Liver (tissue), 8 donors: ENCODE measurements at regions not wholly inside any gene's neighbourhood (a gene's known extent, or its start where the extent isn't known, plus 50 kb on each side); places are given as distances from the start of the nearest gene placed in this dataset.

ENCODE experiments used
- DNase-seq: peaks from one replicate; pipeline ENCODE4 v3.0.0-alpha.2; 2017; ENCODE audit warnings: low spot score
- H3K27ac ChIP-seq, 2 donors: one replicate each; pipeline ENCODE4 v1.7.0; 2013; ENCODE audit warnings: inconsistent platforms in 2 of 2, low read length in 2 of 2, control low read depth in 1 of 2, low read depth in 1 of 2, mild to moderate bottlenecking in 1 of 2
- H3K27me3 ChIP-seq, 4 donors: one replicate each; pipeline versions ENCODE4 v1.6.1 to v1.7.0; 2013; ENCODE audit warnings: low read length in 3 of 4, inconsistent platforms in 1 of 4, mild to moderate bottlenecking in 1 of 4, moderate library complexity in 1 of 4; ENCODE audit not compliant: control insufficient read depth in 4 of 4, insufficient read depth in 4 of 4
- H3K36me3 ChIP-seq, 4 donors: one replicate each; pipeline versions ENCODE4 v1.6.1 to v1.7.0; 2013; ENCODE audit warnings: low read length in 3 of 4, mild to moderate bottlenecking in 3 of 4, low read depth in 1 of 4, moderate library complexity in 1 of 4; ENCODE audit not compliant: control insufficient read depth in 4 of 4, insufficient read depth in 3 of 4
- H3K4me1 ChIP-seq, 4 donors: one replicate each; pipeline versions ENCODE4 v1.6.1 to v1.7.0; 2013; ENCODE audit warnings: low read length in 3 of 4, mild to moderate bottlenecking in 3 of 4, moderate library complexity in 1 of 4; ENCODE audit not compliant: control insufficient read depth in 4 of 4, insufficient read depth in 4 of 4
- H3K4me3 ChIP-seq, 3 donors: one replicate each; pipeline versions ENCODE4 v1.6.1 to v1.7.0; 2013; ENCODE audit warnings: low read length in 3 of 3, control low read depth in 1 of 3, low read depth in 1 of 3, mild to moderate bottlenecking in 1 of 3
- H3K9ac ChIP-seq, 2 donors: one replicate each; pipeline ENCODE4 v1.7.0; 2013; ENCODE audit warnings: low read length in 2 of 2, mild to moderate bottlenecking in 2 of 2, moderate library complexity in 2 of 2, control low read depth in 1 of 2, low read depth in 1 of 2
- H3K9me3 ChIP-seq, 4 donors: one replicate each; pipeline versions ENCODE4 v1.6.1 to v1.7.0; 2013; ENCODE audit warnings: low read length in 3 of 4; ENCODE audit not compliant: control insufficient read depth in 4 of 4
- ATF3 ChIP-seq: IDR thresholded peaks from 2 replicates; pipeline ENCODE4 v1.6.1; 2016; ENCODE audit warnings: antibody characterized with exemption
- CTCF ChIP-seq: fragments of 150-350 bp; IDR thresholded peaks from 2 replicates; pipeline ENCODE4 v1.5.1; 2017; ENCODE audit warnings: improper control_type of control experiment, low read depth, low read length; ENCODE audit not compliant: missing input control
- FOXA1 ChIP-seq: IDR thresholded peaks from 2 replicates; pipeline ENCODE4 v1.6.1; 2016; ENCODE audit warnings: antibody characterized with exemption
- GABPA ChIP-seq, 2 donors: IDR thresholded peaks in 1 of 2; conservative IDR thresholded peaks in 1 of 2; 2 replicates each; pipeline ENCODE4 v1.6.1; 2016; ENCODE audit warnings: antibody characterized with exemption in 2 of 2, mild to moderate bottlenecking in 1 of 2, moderate library complexity in 1 of 2
- HNF4G ChIP-seq: IDR thresholded peaks from 2 replicates; pipeline ENCODE4 v1.6.1; 2016; ENCODE audit warnings: antibody characterized with exemption
- JUND ChIP-seq, 2 donors: IDR thresholded peaks; 2 replicates each; pipeline ENCODE4 v1.6.1; 2016; ENCODE audit warnings: antibody characterized with exemption in 2 of 2
- MAX ChIP-seq: IDR thresholded peaks from 2 replicates; pipeline ENCODE4 v1.6.1; 2016; ENCODE audit warnings: antibody characterized with exemption
- NR2F2 ChIP-seq: IDR thresholded peaks from 2 replicates; pipeline ENCODE4 v1.6.1; 2016; ENCODE audit warnings: antibody characterized with exemption
- RAD21 ChIP-seq, 2 donors: IDR thresholded peaks; 2 replicates each; pipeline ENCODE4 v1.6.1; 2016; ENCODE audit warnings: antibody characterized with exemption in 2 of 2, mild to moderate bottlenecking in 2 of 2
- REST ChIP-seq: IDR thresholded peaks from 2 replicates; pipeline ENCODE4 v1.6.1; 2016; ENCODE audit warnings: antibody characterized with exemption, mild to moderate bottlenecking
- RXRA ChIP-seq, 2 donors: IDR thresholded peaks; 2 replicates each; pipeline ENCODE4 v1.6.1; 2017 to 2018; ENCODE audit warnings: antibody characterized with exemption in 2 of 2, mild to moderate bottlenecking in 1 of 2
- TAF1 ChIP-seq: conservative IDR thresholded peaks from 2 replicates; pipeline ENCODE4 v1.6.1; 2016; ENCODE audit warnings: antibody characterized with exemption, mild to moderate bottlenecking
- ZBTB33 ChIP-seq: IDR thresholded peaks from 2 replicates; pipeline ENCODE4 v1.6.1; 2016; ENCODE audit warnings: antibody characterized with exemption
- WGBS: extraction: QIAGEN DNeasy Blood & Tissue Kit; methylation state at CpG from one replicate; pipeline ENCODE4 v1.1.7; 2013; 5-methylcytosine and 5-hydroxymethylcytosine counted together
- donor health status: healthy.
- donor health status: healthy.
- donor health status: healthy.
- donor health status: healthy.
- donor health status: healthy.

GRCh38 chr22:48318575-48319320, 1508.9 kb downstream of the BRD1 start:
- Histone ChIP-seq H3K4me3 (no peak overlapping the region), H3K36me3 (no peaks in the 10 kb centered on the region), H3K9me3 (no peaks in the 10 kb centered on the region), H3K4me1 (no peaks in the 10 kb centered on the region), H3K9ac (no peak overlapping the region), H3K27ac (no peak overlapping the region), H3K27me3 (no peaks in the 10 kb centered on the region)
- no peak for DNase-seq
- 76% methylated on average over 13 of the region's 13 CpGs for WGBS
- TF ChIP-seq MAX: no peak

- H3K27ac ChIP-seq: no peak overlapping the region
- WGBS: 60% methylated on average over 6 of the region's 6 CpGs
- no peaks in the 10 kb centered on the region for H3K4me1 ChIP-seq
- peaks cover 0 to 2% (median 0%) of the 10 kb centered on the region in 4 donors for H3K9me3 ChIP-seq
- no peak overlapping the region for H3K9ac ChIP-seq
- no peaks in the 10 kb centered on the region for H3K36me3 ChIP-seq
- no peak for DNase-seq
- H3K4me3 ChIP-seq: no peak overlapping the region
- TF ChIP-seq HNF4G (no peak), JUND (IDR thresholded peaks at IDR 0.05) (no peak), RXRA (IDR thresholded peaks at IDR 0.05) (no peak), RAD21 (IDR thresholded peaks at IDR 0.05) (no peak), ZBTB33 (no peak), MAX (no peak)
- H3K27me3 ChIP-seq: no peaks in the 10 kb centered on the region
Measured at GRCh38 chr22:48318173-48318572, 1509.5 kb downstream of the BRD1 start.

GRCh38 chr22:48316257-48317250, 1511.1 kb downstream of the BRD1 start:
- Histone ChIP-seq H3K36me3 (no peaks in the 10 kb centered on the region), H3K9ac (no peak overlapping the region), H3K4me3 (no peak overlapping the region), H3K27ac (no peak overlapping the region), H3K4me1 (no peaks in the 10 kb centered on the region), H3K27me3 (no peaks in the 10 kb centered on the region), H3K9me3 (peaks cover 0 to 5% (median 2%) of the 10 kb centered on the region in 4 donors)
- WGBS: 79% methylated on average over 19 of the region's 19 CpGs
- no peak for TF ChIP-seq NR2F2
- no peak for TF ChIP-seq FOXA1
- TF ChIP-seq MAX: no peak
- no peak for TF ChIP-seq ATF3
- TF ChIP-seq TAF1: no peak
- TF ChIP-seq GABPA (IDR thresholded peaks at IDR 0.05 in 1 of 2, conservative IDR thresholded peaks at IDR 0.05 in 1 of 2): no peak
- no peak for TF ChIP-seq HNF4G
- TF ChIP-seq RXRA (IDR thresholded peaks at IDR 0.05): no peak
- no peak for TF ChIP-seq CTCF
- TF ChIP-seq REST: no peak
- no peak for DNase-seq
